ENCODE measurements at regions not wholly inside any gene's neighbourhood (a gene's known extent, or its start where the extent isn't known, plus 50 kb on each side); places are given as distances from the start of the nearest gene placed in this dataset.

GRCh38 chr2:171247741-171248662, 87.3 kb upstream of the TLK1 start:
- dilution Hi-C loops (cut with HindIII; ENCODE audit: low sequenced_read_pairs, unreplicated experiment) (no loop called here), in situ Hi-C loops (cut with MboI; ENCODE audit: low sequenced_read_pairs) (no loop called here), intact Hi-C loops (cut with micrococcal nuclease) (no loop called here)
- BruUV-seq (replicated peaks): no TSS peak
- H3K36me3 ChIP-seq (ENCODE audit: control insufficient read depth, insufficient read depth, low read length): no peaks in the 10 kb centered on the region
- ChIA-PET POLR2A (ENCODE audit: unreplicated experiment) (interaction anchor here (0.7 kb wide), 1 partner anchor 43 kb away, joined by 3 read pairs; no protein-coding TSS in a partner anchor), CTCF (no interaction called here)
- no peaks in the 10 kb centered on the region for H4K20me1 ChIP-seq (ENCODE audit: insufficient read depth, low read length)
- H2BK5ac ChIP-seq (ENCODE audit: low read depth, low read length, poor library complexity, severe bottlenecking): no peak overlapping the region
- peaks cover 4% of the 10 kb centered on the region; the same call in 1 of the 2 replicates for H3K4me1 ChIP-seq (ENCODE audit: control insufficient read depth, insufficient read depth, low read length)
- no peak overlapping the region for H3K9ac ChIP-seq (ENCODE audit: low read depth, low read length)
- no peak overlapping the region for H4K5ac ChIP-seq (ENCODE audit: low read depth, low read length)
- no peak overlapping the region for H2AFZ ChIP-seq (replicated peaks; ENCODE audit: low read length, poor library complexity)
- no peak overlapping the region for H3K4ac ChIP-seq (ENCODE audit: low read depth, low read length)
- no peak overlapping the region for H4K91ac ChIP-seq (ENCODE audit: insufficient read depth, low read depth, low read length)
- H3K18ac ChIP-seq (ENCODE audit: low read depth, low read length): no peak overlapping the region
- no peaks in the 10 kb centered on the region for H3K9me1 ChIP-seq (ENCODE audit: insufficient read depth, low read length)
- no peak overlapping the region for H2AK5ac ChIP-seq (ENCODE audit: low read depth, low read length)
- H2AK9ac ChIP-seq (replicated peaks; ENCODE audit: low read depth, low read length, poor library complexity): no peak overlapping the region
- peaks cover 10% of the 10 kb centered on the region for H3K9me3 ChIP-seq (ENCODE audit: control insufficient read depth, insufficient read depth, low read length)
- no peaks in the 10 kb centered on the region for H3K79me1 ChIP-seq (ENCODE audit: low read depth in 1 of 2, low read length in 2 of 2)
- no peak for TF ChIP-seq RFX5 (IDR thresholded peaks at IDR 0.05; ENCODE audit: low read depth, low read length)
- TF ChIP-seq ELK1 (IDR thresholded peaks at IDR 0.05; ENCODE audit: borderline replicate concordance, low read depth, low read length): no peak
- no peak overlapping the region for H3K56ac ChIP-seq (ENCODE audit: extremely low read depth, insufficient read depth, low read length)
- no peak overlapping the region for H2BK120ac ChIP-seq (ENCODE audit: low read depth, low read length)
- no peak overlapping the region for H3K27ac ChIP-seq (ENCODE audit: insufficient read depth, low read length)
- no peak overlapping the region for H3K14ac ChIP-seq (replicated peaks; ENCODE audit: low read depth, low read length)
- H2BK20ac ChIP-seq (ENCODE audit: low read depth, low read length): no peak overlapping the region
- H3K27me3 ChIP-seq (ENCODE audit: control insufficient read depth, insufficient read depth, low read length): no peaks in the 10 kb centered on the region
- H2BK15ac ChIP-seq (ENCODE audit: low read depth, low read length): no peak overlapping the region
- H3K4me3 ChIP-seq (ENCODE audit: insufficient read depth, low read depth, low read length): no peak overlapping the region
- no peak overlapping the region for H3K23ac ChIP-seq (ENCODE audit: low read depth, low read length)
- H4K8ac ChIP-seq (ENCODE audit: low read depth in 2 of 2, low read length in 2 of 2): no peak overlapping the region
- DNase-seq (no peak), ATAC-seq (ENCODE audit: low read depth) (no peak)
- no CpG with 5 or more reads among the region's 8 CpGs for WGBS, 2 experiments (ENCODE audit: extremely low coverage in 2 of 2, insufficient read length in 1 of 2)
- no peak overlapping the region for H3K4me2 ChIP-seq (ENCODE audit: low read depth, low read length)

All from IMR-90 (cell line).